Ramos (cell line): ENCODE measurements at regions not wholly inside any gene's neighbourhood (a gene's known extent, or its start where the extent isn't known, plus 50 kb on each side); places are given as distances from the start of the nearest gene placed in this dataset.
"Not testable (repeated sequence)": the region's sequence is repeated elsewhere in the genome, so short reads cannot be mapped to it uniquely, and the experiment has no call there.

Experiments
- in situ Hi-C: fragments of 300-500 bp; cut with MboI; formaldehyde crosslinking; loops from one replicate; pipeline ENCODE4 v1.14.3; 2022; ENCODE audit warnings: low sequenced_read_pairs; ENCODE audit not compliant: unreplicated experiment

DNA sequence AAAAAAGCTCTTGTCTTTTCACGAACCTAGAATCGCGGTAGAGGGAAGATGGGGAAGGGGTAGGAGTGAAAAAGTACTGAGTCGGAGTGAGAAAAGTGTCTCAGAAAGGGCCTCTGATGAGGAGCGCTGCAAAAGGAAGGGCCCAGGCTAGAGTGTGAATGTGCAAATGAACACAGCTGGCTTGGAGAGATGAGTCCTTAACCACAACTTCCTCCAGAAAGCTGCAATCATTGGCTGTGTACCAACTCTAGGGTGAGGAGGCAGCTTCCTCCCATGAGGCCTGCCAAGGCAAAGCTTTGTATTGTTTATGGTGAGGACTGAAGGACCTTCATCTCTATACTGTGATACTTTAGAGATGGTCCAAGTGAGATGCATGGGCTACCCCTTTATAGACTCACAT, 566.9 kb upstream of the ANO5 start:
- in situ Hi-C loops = no loop called here

DNA sequence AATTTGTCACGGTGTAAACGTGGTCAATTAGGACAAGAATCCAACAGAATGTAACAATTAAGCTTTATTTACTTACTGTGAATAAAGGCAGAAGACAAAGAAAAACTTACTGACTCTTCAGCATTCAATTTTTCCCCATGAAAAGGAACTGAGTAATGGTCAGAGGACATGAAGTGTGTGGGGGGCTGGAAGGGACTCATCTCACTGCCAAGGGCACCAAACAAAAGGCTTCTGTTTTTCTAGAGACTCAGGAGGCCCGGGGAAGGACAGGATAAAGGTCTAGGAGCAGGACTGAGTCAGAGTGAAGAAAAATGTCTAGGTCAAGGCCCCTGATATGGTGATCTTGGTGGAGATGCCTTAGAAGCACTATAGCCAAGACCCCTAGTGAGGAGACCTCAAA, 564.2 kb upstream of the ANO5 start:
- in situ Hi-C loops = no loop called here

DNA sequence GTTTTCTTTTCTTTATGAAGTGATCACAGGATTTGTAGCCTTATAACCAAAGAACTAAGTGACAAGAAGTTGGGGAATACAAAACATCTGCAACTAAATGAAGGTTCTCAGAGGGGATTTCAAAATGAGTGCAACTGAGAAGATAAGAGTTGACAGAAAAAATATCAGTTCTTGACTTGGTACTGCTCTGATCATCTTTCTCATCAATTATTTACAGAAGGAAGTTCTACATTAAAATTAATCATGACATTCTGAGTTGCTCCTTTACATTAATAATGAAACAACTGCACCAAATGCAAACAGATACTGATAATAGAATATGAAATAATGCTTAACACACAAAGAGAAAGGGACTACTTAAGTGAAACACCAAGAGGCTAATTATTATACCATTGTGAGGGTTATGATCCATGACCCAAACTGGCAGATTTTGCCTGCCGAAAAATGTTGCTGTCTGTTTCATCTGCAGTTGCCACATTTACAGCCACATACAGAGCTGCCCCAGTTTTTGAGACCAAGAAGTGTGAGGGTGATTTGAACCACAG, 561.9 kb upstream of the ANO5 start:
- in situ Hi-C loops = no loop called here

DNA sequence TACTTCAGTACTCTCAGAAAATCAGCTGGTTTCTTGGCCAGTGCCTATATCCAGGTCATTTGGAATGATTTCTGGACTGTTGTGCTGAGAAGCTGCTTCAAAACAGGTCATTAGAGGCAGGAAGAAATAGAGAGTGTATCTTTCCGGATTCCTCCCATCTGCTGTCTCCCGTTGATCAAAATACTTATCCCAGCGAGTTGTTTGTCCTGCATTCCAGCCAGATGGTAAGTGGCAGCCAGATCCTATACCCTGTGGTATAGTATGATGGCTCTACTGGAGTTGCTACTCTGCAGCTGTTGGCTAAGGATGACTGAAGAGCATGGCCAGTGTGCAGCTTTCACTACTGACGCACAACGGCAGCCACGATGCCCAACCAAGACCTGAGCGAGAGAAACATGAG, 560.9 kb upstream of the ANO5 start:
- in situ Hi-C loops = no loop called here

DNA sequence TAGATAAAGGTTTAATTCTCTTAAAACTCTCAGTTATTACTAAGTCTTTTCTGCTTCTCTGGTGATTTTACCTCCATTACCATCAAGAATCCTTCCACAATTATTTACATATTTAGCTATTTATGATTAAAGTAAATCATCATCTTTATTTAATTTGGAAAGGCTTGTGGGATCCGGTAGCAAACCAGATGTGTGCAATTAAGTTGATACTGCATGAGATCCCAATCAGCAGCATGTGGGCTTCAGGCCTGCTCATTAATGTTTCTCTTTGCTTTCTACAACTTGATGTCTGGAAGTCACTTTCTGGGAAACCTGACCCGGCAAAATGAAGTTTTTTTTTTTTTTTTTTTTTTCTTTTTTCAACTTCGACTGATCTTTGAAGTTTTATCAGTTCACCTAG, 558.4 kb upstream of the ANO5 start:
- in situ Hi-C loops = no loop called here

DNA sequence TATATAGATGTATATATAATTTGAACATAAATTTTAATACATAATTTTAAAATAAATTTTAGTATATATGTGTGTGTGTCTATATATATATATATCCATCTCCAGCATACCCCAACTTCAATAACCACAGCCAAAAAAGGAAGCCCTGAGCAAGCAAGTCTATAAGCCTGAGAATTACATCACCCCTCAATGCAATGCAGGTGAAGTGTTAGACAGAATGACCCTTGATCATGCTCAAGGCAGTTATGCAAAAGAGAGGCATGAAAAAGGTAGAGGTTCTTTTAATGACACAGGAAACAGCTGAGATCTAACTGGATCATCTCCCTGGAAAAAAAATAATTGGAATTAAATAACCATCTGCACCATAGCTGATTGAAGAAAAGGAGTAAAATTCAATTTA, 557.9 kb upstream of the ANO5 start:
- in situ Hi-C loops = no loop called here

DNA sequence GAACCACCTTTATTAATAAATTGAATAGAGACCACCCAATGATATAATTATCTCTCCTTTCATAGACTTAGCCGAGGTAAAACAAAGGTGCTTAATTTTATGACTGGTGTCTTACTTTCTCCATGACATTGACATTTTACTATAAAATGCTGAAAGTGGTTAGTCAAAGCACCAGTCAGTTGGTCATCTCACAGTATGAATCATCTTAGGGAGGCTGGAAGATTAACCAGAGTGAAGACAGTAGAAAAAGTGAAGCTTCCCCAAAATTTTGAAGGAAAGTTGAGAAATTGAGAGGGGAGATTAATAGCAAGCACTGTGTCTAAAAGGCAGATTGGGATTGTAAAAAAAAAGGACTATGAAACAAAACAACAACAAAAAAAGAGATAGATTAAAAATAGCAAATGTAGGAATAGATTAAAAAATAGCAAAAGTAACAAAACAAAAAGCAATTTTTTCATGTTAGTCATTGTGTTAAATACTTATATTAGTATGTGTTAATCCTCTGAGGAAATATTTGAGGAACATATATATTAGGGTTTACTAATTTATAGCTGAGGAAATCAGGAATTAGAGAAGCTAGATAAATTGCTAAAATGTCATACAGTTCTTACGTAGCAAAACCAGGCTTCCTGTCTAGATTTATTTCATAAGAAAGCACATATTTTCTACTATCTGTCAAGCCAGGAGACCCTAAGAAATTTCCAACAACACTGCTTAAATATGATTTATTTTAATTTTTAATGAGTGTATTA, 557.3 kb upstream of the ANO5 start:
- in situ Hi-C loops = no loop called here

DNA sequence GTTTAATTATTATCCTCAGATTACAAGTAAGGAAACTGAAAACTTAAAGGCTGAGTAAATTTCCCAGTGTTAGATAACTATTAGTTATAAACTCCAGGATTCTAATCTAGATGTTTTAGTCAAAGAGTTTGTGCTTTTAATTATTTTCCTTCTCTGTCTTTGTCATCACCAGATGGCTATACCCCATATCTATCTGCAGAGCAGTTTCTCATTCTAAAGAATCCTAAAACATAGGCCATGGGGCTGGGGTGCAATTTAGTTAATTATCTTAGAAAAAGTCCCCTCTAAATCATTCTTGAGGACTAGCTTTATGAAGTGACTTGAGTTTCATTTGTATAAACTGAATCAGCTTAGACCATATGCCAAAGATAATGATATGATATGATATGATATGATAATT, 556.3 kb upstream of the ANO5 start:
- in situ Hi-C loops = no loop called here

DNA sequence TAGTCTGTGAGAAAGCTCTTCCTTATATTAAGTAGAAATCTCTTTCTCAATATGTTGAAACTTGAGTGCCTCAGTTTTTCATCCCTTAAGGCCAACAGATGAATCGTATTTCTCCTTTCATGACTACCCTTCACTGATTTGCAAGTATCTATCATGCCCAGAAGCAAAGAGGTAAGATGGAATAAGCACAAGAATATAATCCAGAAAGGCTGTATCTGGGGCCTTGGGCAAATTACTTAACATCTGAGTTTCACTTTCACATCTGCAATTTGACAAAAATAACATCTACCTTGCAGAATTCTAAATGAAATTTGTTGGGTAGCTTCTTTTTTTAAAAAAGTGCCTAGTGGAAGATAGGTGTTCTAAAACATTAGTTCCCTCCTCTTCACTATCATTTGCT, 552.4 kb upstream of the ANO5 start:
- in situ Hi-C loops = no loop called here

DNA sequence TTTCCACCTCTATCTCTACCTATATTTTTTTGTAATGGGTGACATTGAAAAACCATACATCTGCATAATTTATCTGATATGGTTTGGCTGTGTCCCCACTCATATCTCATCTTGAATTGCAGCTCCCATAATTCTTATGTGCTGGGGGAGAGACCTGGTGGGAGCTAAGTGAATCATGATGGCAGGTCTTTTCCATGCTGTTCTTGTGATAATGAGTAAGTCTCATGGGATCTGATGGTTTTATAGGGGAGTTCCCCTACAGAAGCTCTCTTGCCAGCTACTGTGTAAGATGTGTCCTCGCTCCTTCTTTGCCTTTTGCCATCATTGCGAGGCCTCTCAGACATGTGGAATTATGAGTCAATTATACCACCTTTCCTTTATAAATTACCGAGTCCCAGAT, 551.0 kb upstream of the ANO5 start:
- in situ Hi-C loops = no loop called here

DNA sequence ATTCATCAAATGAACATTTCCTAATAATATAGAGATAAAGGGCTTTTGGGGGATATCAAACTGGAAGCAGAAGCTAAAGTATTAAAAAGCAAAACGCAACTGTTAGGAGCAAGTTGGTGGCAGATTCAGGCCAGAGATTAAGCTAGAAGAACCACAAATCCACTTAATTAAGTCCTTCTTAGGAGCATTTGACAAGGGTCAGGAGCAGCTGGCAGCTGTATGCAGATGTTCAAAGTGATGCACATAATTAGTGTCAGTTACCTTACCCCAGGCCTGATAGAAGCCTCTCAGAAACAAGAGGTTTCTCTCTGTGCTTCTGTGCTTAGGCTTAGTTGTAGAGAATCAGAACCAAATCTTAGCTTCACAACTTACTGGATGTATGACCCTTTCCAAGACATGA, 546.5 kb upstream of the ANO5 start:
- in situ Hi-C loops = no loop called here

DNA sequence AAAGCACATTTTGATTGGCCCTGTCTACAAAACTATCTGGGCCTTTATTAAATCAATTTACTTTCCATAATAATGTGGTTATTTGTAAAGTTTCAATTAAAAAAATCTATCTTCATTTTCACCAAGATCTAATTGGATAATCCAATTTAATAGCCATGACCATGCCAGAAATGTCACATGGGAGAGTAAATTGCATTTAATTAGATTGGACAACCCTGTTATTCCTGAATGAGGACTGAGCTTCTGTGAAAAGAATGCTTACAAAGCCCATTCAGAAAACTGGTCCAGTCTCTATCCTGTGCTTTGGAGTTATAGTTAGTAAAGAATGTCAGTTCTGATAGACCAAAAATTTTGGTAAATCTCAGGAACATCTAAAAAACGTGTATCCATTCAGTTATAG, 541.9 kb upstream of the ANO5 start:
- in situ Hi-C loops = no loop called here

DNA sequence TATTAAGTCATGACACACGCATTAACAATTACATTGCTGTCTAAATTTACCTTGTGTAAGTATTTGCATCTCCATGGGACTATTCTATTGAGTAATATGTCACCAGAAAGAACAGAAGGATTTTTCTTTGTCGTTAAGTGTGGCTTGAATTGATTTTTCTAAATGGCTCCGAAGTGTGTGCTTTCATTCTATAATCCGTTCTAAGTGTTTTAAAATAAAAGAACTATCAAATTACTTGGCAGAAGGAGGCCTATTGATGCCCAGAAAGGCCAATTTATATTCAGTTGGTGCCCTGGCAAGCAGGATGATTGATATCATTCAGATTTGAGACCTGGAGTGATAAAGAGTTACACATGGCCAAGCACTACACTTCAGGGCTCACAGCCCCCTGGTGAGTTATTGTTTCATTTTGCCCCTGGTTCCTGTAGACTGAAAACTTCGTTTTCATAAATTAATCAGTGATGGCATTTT, 538.9 kb upstream of the ANO5 start:
- in situ Hi-C loops = no loop called here

DNA sequence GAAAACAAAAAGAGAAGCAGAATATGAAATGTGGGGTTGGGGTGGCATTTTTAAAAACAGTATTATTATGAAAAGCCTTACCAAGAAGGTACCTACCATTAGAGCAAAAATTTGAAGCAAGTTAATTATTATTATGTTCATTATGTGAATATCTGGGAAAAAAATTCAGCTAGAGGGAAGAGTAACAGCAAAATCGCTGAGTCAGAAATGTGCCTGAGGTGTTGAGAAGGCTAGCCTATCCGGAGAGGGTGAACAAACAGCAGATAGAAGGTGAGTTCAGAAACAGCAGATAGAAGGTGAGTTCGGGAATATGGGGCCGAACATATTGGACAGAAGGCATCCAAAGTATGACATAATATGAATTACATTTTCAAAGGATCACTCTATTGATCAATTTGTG, 536.8 kb upstream of the ANO5 start:
- in situ Hi-C loops = no loop called here

DNA sequence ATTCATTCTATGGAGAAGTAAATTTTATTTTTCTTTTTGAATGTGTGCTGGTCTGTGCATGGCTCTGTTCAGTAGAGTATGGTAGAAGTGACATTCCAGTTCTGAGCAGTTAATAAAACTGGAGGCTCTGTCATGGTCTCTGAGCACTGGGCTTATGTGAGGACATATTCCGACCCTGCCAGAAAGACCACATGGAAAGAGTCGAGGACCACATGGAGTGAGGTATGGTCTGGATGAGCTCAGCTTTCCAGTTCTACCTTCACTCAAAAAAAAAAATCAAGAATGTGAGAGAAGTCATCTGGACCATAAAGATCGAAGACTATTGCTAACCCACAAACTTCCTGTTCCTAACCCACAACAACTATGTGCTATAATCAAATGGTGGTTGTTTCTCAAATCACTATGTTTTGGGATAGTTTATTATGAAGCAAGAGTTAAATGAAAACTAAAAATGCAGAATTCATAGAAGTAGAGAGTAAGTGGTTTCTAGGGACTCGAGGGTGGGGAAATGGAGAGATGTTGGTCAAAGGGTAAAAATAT, 534.2 kb upstream of the ANO5 start:
- in situ Hi-C loops = no loop called here

DNA sequence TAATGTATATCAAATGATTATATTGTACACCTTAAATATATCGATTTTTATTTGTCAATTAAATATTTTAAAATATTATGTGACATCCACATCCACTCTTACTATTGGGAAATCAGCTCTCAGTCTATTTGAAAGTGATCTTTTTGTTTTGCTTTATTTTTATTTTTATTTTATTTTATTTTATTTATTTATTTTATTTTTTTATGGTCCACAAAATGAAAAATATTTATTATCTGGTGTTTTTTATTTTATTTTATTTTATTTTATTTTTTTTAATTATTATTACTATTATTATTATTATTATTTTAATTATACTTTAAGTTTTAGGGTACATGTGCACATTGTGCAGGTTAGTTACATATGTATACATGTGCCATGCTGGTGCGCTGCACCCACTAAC, 533.5 kb upstream of the ANO5 start:
- in situ Hi-C loops = not testable (repeated sequence)

DNA sequence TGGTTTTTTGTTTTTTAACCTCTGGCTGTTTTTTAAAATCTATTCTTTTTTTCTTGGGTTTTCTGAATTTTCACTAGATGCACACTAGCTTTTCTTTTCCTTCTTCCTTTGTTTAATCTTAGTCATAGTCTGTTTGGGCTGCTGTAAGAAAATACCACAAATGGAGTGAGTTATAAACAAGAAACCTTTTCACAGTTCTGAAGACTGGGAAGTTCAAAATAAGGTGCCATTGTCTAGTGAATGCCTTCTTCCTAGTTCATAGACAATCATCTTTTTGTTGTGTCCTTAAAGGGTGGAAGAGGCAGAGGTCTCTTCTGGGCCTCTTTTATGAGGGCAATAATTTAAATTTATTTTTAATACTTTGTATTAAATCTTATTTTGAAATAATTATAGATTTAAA, 532.9 kb upstream of the ANO5 start:
- in situ Hi-C loops = no loop called here

DNA sequence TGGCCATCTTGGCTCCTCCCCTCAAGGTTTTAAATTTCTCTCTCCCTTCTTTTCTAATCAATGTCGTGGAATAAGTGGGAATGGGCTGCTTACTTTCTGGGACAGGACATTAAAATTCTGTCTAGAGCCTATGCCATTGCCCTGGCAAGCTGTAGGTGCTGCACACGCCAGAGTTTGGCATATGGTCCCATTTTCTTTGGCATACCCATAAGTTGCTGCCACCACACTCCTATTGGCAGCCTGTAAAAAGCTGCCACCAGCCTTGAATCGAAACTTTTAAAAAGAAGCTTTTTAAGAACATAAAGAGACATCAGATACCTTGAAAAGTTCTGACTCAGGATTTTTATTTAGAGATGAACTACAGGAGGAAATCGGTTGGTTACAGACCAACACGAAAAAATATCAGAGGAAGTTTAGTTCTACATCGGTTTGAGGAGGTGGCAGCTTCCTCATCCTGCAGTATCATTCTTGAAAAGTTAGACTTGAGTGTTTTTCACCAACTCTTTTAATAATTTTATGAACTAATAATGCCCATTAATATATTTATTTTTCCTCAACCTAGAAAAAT, 517.8 kb upstream of the ANO5 start:
- in situ Hi-C loops = no loop called here

DNA sequence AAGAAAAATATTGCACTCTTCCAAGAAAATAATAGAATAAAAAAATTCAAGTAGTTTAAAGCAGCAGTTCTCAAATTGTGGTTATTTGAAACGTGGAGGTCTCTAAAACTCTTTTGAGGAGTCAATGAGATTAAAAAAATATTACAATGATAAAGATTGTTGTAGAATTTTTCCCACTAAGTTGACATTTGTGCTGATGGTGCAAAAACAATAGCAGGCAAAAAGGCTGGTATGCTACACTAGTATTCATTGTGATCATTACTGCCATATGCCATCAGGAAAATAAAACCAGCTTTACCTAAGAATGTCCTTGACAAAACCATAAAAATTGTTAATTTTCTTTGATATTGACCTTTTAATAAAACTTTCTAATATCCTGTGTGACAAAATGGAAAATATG, 505.2 kb upstream of the ANO5 start:
- in situ Hi-C loops = no loop called here

DNA sequence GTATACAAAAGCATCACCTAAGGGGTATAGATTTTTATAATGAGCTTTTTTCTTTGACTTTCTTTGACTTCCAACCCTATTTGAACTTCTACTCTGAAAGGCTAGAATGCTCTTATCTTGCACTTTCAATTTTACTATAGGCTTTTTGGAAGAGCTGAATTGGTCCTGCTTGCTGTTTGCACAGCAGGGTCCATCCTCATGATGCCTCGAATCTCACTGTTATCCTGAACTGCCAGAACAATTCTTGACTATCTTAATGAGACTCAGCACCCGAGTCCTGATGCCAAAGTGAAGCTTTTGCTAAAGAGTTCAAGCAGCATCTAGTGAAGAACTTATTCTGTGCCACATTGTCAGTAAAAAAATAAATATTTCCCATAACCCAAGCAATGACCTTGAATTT, 488.3 kb upstream of the ANO5 start:
- in situ Hi-C loops = no loop called here

DNA sequence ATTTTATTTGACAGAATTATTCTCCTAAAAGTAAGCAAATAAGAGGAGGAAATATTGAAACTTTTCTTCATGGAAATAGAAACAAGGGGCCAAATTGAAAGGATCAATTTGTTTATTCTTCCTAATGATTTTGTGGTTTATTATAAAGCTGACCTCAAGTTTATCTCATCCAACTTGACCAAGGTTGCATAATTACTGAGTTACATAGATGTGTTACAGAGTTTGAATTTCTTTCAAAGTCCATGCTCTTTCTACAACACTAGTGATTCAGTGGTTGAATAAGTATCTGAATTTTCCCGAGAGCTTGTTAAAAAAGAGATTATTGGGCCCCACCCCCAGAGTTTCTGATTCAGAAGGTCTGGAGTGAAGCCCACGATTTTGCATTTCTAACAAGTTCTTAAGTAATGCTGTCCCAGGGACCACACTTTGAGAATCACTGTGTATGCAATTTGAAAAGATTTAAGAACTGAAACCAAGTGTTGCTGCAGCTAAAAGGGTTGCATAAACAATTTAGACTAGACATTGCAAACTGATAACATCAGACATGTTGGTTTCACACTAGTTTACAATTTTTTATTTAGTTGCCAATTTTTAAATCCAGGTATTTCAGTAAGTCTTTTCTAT, 485.7 kb upstream of the ANO5 start:
- in situ Hi-C loops = no loop called here
